GM18511 (cell line): ENCODE measurements at regions not wholly inside any gene's neighbourhood (a gene's known extent, or its start where the extent isn't known, plus 50 kb on each side); places are given as distances from the start of the nearest gene placed in this dataset.

ENCODE experiments used
- ATAC-seq: cut with Tn5 transposase; IDR thresholded peaks from one replicate; pipeline ENCODE4 v1.9.1; 2021; ENCODE audit warnings: mild to moderate bottlenecking, moderate library complexity; ENCODE audit not compliant: unreplicated experiment

DNA sequence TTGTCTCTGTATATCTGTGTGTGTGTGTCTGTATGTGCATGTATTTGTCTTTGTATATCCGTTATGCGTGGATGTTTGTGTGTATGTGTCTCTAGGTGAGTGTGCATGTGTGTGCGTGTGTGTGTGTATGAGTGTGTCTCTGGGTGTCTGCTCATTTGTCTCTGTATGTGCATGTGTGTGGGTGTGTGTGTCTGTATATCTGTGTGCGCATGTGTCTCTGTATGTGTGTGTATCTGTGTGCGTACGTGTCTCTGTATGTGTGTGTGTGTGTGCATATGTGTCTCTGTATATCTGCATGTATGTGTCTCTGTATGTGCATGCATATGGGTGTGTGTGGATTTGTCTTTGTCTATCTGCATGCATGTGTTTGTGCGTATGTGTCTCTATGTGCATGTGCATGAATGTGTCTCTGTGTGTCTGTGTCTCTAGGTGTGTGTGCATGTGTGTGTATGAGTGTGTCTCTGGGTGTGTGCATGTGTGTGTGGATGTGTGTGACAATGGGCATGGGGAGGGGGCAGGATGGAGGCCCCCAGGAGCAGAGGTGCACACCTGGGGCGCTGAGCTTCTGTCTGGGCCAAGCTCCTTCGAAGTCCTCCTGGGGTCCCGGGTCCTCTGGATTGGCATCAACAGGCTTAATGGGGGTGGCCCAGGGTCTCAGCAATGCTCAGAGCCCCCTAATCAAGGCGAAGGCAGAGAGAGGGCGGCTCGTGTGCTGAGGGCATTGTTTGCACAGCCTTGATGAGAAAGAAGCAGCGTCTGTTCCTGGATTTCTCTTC lies 373.4 kb upstream of the IRX4 start:
- no peak for ATAC-seq

DNA sequence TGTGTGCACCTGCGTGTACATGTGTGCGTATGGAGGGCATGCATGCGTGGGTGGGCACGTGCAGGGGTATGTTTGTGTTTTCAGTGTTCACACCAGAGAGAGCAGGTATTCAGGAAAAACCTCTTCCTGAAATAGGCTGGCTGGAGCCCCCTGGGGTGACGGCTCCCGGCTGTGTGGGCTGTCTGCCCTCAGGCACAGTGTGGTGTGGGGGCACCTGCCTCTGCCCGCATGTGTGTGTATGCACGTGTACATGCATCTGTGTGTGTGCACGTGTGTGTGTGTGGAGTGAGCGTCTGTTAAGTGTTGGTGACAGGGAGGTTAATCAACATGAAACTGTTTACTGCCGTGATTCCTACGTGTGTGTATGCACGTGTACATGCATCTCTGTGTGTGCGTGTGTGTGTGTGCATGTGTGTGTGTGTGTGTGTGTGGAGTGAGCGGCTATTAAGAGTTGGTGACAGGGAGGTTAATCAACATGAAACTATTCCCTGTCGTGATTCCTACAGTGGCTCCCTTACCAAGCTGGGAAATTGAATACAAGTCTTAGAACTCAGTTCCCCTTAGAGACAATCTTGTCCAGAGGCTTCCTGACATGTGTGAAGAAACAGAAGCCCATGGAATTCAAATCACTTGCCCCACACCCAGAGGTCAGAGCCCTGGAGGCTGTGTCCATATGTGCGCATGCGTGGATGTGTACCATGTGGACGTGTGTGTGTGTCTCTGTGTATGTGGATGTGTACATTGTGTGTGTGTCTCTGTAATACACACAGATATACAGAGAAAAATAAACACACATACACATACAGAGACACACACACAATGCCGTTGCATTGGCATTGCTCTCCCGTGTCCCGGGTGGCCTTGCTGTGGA lies 372.4 kb upstream of the IRX4 start:
- ATAC-seq = no peak

DNA sequence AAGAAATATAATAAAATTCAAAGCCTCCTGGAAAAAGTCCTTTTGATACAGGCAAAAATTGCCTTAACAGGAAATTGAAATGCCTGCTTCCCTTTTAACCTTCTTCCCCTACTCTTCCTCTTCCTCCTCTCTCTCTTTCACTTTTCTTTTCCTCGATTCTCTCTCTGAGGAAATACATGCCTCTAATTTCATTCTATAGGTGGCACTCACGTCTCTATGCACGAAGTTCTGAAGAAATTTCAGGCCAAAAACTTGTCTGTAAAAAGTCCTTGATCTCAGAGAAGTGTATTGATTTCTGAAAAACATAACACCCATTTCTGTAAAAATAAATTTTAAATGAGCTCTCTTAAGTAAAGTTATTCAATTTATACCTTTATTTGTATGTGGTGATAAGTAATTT lies 371.7 kb upstream of the IRX4 start:
- no peak for ATAC-seq

DNA sequence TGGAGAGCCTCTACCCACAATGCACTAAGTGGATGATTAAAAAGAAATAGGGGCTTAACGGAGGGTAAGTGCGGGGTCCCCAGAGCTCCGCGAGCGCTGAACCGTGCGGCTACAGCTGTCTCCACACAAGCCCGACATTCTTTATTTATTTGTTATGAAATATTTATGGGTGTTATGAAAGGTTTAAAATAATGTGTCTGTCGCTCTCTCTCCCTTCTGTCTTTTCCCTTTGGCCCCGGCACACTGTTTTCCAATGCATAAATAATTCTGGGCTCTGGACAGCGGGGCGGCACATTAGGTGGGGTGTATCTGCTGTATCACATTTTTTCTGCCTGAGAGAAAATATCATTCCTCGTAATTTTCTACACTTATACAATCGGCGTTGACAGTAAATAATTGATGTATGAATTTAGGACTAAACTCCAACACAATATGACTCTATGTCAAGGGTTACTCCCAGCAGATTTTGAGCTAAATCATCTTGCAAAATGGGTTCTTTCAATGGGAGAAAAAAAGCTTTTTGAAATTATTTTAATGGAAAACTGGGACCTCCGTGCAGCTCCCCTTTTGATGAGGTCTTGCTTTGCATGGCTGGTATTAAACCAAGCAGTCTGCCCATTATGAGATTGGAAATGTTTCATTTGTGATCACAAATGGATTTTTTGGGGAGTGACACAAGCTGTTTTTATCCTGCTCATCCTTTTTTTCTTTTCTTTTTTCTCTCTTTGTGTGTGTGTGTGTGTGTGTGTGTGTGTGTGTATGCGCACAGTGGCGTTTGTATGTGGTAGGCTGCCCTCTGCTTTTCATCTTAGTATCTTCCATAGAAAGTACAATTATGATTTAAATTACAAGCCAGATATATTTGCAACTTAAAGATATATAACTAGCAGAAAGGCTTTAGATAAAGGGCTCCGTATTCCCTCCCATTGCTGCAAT lies 370.6 kb upstream of the IRX4 start:
- ATAC-seq = no peak

DNA sequence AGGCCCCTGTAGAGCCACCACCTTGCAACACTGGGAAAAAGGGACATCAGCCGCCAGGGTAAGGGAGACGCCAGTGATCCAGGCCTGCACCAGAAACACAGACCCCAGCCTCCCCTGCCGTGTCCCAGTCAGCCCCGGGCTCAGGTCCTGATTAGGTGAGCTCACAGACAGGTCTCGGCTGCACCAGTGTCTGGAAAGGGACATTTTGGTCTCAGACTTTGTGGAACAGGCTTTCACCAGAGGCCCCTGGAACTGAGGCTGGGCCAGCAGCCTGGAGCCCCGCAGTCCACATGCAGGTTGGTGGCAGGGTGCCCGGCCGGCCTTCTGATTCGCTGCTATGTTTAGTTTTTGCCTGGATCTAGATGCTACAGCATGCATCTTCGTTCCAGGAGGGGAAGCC lies 369.0 kb upstream of the IRX4 start:
- ATAC-seq = no peak

DNA sequence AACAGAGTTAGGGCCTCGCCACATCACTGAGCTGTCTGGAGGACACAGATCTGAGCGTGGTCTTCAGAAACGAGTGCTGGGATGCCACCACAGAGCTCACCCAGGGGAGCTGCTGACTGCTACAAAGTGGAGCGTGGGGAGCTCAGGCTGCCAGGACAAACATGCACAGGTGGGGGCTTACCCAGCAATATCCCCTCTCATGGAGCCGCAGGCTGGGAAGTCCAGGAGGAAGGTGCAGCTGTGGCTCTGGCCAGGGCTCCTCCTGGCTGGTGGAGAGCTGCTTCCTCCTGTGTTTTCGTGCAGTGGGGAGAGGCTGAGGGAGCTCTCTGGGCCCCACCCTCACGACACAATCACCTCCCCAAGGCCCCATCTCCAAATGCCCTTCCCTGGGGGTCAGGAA lies 368.6 kb upstream of the IRX4 start:
- no peak for ATAC-seq

DNA sequence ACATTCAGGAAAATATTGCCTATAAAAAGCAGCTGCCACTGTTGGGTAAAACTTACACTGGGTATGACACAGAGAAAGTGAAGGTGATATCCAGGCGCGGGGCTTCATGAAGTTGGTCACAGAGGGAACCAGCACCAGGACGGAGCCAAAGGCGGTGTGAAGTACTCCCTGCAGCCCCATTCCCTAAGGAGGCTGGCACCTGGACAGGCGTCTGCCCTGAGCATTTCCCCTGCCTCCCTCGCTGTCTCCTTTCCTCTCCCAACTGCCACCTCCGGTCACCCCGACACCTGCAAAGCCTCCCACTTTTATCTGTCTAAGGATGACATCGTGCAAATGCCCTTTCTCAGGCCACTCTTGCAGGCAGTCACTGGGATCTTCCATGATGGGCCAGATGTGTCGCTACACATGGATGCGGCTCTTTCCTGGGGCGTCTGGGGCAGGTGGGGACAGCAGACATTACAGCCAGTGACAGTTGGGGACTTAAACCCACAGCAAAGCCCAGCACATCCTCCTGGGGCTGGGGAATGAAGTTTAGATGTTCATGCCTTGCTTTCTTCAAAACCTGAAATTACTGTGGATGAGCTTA lies 367.7 kb upstream of the IRX4 start:
- no peak for ATAC-seq

DNA sequence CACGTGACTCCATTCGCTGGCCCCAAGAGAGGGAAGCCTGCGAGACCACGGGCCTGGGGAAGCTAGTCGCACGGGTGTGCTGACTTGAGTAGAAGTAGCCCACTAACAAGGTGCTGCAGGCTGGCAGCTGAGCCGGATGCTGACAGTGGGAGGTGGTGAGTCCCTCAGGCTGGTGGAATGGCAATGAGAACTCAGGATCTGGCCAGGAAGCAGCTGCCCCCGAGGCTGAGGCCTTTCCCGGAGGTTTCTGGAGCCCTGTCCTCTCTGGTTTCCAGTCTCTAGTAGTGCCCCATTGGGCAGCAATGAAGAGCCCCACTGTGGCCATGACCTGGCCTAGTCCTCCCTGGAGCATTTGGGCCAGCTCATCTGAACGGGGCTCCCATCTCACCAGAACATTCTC lies 366.7 kb upstream of the IRX4 start:
- ATAC-seq = no peak

DNA sequence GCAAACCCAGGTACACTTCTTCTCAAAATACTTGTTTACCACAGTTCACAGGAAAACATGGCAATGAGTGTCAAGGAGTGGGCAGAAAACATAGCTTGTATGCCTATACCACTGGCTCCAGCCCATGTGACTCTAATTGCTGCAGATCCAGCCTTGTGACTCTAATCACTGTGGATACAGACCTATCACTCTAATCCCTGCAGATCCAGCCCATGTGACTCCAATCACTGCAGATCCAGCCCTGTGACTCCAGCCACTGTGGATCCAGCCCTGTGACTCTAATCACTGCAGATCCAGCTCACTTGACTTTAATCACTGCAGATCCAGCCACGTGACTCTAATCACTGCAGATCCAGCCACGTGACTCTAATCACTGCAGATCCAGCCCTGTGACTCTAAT lies 366.3 kb upstream of the IRX4 start:
- no peak for ATAC-seq

DNA sequence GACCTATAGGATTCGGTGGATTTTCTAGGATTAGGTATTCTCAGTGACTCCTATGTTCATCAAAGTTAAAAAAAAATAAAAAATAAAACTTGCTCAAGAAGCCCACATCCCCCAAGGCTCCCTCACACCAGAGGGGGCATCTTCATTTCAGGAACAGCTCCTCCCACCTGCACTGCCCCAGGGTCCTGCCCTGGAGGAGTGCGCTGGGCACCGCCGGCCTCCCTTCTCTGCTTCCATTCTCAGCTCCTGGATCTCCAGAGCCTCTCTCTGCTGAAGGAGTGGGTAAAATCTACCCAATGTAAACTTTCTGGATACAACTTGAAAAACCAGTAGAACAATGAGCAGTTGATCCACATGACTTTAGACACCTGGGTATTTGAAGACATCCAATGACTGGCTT lies 359.8 kb upstream of the IRX4 start:
- ATAC-seq = no peak

DNA sequence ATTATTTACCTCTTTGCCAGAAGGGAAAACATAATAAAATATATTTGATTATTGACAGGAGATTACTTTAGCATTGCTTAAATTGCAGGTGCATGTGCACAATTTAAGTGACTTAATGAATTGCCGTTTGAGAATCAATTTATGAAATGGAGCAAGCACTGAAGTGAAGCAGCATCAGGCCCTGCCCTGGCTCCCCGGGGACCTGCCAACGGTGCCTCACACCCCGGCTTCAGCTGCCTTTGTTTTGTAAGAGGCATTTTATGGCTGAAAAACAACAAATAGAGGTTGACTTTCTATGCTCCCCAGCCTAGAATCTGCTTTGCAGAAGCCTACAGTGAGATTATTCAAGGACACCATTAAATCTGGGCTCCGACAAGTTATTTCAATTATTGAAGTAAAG lies 359.1 kb upstream of the IRX4 start:
- no peak for ATAC-seq

DNA sequence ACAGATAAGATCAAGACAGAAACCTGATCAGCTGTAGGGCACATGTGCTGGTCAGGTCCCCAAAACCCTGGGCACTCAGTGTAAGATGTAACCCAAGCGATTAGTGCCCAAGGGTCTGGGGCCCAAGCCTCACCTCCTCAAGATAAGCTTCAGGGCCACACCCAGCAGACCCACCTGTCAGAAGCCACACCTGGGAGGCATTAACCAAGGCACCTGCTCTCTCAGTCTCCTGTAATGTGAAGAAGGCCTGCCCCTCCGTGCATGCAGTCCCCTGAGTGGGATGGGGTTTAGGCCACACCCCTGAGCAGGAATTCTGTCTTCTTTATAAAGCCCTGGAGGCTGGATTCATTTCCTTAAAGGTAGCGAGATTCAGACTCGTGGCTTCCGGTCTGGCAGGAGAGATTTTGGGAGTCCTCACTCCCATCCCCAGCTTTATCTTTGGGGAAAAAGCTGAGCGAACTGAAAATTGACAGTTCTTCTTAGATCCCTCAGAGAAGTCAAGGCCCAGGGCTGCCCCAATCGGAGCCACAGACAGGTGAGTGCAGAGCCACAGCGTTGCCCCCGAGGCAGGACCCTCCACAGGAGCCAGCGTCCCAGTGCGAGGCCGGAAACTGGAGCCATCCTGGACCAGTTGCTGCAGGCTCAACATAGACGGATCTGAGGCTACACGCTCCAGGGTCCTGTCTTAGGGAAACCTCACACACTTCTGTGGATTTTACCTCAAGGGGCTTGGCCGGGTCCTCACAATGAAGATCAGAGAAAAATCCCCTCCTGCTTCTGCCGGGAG lies 357.6 kb upstream of the IRX4 start:
- ATAC-seq = no peak

DNA sequence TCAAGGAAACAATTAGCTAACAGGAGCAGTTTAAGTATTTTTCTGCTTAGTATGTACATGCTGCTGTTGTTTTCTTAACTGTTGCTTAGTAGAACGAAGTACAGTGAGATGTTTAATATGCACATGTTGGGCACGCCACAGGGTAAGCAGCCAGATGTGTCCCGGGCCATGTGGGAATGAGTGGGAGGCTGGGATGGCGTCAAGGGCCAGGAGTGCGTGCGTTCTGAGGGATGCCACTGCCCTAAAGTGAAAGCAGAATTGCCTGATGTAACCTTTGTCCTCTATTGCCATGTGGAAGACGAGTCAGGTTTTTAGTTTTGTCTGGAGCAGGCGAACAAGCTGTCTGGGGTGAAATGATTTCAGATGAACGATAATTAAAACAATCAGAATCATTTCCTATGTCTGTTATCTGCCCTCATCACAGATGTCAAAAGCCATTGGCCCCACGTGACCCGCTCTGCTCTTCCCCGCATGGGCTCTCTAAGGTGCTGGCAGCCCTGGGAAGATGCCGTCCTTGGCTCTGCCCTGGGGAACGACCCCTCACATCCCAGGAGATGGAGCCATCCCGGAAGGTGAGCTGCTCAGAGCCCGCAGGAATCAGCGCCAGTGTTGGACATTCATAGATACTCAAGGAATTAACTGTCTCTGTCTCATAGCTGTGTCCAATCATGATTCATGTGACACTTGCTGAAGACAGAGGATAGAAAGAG lies 356.6 kb upstream of the IRX4 start:
- ATAC-seq = no peak

DNA sequence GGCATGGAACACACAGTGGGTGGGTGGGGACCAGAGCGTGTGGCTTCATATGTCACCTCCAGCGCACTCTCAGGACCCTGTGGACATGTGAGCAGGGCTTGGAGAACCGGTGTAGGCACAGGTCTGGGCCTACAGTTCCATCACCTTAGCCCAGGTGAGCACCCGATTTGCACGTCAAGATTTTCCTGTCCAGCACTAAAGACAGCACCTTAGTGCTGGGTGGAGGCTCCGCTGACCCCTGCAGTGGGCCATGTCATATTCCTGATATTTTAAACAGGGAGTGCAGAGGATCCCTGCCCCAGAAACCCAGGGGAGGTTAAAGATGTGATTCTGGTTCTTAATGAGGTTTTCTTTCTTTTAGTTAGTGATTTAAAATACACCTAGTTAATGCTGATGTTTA lies 356.0 kb upstream of the IRX4 start:
- ATAC-seq = no peak

DNA sequence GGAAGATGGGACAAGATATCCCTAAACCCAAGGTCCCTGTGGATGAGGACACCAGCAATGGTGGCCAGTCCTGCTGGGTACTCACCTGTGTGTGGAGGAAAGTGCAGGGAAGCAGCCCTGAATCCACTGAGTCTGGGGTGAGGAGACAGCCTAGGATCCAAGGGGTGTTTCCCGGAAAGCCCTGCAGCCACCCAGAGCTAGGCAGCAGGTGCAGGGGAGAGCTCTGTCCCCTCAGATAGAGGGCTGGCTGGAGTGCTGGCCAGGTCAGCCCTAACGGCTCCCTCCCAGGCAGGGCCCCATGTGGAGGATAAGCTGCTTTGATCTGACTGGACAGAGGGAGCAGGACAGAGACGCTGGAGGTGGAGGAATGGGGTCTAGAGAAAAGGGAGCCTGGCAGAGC lies 344.7 kb upstream of the IRX4 start:
- ATAC-seq = no peak

DNA sequence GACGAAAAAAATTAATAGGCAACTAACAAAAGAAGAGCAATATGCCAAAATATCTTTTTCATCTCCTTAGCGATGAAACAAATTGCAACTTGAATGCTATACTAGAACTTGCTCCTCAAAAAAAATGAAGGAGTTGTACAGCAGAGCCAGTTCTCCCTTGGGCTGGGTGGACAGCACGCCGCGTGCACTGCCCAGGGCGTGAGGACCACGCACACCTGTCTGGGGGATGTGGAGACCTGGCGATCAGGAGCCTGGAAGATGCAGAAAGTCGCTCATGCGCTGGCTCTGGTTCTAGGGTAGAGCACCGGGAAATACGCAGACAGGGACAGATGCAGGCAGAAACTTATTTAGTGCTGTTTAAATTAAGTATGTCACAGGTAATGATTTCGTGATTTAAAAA lies 342.0 kb upstream of the IRX4 start:
- ATAC-seq = no peak

DNA sequence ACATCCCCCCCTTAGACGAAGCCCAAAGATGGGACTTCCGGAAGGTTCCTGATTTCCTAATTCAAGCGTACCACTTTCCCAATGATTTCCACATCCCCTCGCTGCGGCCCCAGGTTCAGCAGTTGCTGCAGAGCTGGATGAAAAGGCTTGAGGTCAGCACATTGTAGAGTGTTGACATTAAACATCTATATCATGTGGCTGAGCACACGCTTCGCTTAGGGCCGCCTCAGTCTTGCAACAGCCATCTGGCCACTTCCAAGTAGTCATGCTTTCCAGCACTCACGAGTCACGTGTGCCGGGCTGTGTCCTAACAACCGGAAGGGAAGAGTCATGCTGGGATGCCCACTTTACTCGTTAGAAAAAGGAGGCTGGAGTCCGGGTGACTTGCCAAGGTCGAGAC lies 340.6 kb upstream of the IRX4 start:
- no peak for ATAC-seq

DNA sequence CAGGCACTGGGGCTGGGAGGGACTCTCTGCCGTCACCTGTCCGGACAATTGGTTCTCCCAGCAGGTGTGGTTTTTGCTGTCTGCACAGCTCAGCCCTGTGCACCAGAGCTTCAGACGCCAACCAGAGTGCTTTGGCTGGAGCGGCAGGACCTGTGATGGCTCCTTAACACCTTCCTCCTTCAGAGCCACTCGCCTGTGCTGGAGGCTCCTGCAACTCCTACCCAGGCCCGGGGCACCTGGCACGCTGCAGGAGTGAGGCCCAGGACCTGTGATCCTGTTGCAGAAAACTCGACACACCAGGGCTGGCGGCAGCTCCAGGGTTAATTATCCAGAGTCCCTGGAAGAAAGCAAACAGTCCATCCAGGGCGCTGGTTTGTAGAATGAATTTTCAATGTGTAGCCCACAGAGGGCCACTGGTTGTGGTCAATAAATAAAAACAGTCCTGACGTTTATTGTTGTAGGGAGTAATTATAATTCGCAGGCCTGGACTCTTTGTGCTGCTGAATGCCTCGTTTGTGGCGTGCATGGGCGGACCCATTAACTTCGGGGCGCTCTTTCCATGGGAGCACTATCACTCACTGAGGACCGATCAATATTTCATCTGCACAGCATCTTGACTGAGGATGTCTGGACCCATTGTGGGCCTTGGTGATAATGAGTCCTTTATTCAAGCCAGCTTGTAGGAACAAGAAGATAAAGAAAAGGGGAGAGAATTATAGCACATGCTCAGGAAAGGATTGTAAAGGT lies 339.7 kb upstream of the IRX4 start:
- no peak for ATAC-seq

DNA sequence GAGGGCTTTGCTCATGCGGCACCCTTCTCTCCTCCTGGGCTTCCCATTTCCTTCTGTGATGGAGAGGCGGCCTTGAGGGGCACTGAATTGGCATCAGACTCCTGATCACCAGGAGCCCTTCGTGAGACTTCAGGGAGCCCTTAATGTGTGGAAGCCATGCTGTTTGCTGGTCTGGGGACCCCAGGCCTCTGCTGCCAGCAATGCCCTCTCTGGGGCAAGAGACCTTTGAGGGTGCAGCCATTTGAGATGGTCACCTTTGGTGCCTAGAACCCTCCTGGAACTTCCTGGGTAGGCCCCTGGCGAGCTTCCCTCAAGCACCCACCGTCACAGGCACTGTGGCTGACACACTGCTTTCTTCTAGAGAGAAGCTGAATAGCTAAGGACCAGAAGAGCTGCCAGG lies 338.7 kb upstream of the IRX4 start:
- no peak for ATAC-seq
